ENCODE measurements at regions not wholly inside any gene's neighbourhood (a gene's known extent, or its start where the extent isn't known, plus 50 kb on each side); places are given as distances from the start of the nearest gene placed in this dataset.

DNA sequence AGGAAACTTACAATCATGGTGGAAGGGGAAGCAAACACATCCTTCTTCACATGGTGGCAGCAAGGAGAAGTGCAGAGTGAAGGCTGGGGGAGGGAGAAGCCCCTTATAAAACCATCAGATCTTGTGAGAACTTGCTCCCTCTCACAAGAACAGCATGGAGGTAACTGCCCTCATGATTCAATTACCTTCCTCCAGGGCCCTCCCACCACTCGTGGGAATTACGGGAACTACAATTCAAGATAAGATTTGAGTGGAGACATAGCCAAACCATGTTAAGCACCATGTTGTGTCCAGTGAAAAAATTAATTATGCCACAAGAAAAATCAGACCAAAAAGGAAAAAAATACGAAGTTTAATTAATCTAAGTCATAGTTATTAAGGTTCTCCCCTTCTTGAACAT, 109.5 kb downstream of the CLDN17 start (continued):
- TF ChIP-seq, protein P1, sequence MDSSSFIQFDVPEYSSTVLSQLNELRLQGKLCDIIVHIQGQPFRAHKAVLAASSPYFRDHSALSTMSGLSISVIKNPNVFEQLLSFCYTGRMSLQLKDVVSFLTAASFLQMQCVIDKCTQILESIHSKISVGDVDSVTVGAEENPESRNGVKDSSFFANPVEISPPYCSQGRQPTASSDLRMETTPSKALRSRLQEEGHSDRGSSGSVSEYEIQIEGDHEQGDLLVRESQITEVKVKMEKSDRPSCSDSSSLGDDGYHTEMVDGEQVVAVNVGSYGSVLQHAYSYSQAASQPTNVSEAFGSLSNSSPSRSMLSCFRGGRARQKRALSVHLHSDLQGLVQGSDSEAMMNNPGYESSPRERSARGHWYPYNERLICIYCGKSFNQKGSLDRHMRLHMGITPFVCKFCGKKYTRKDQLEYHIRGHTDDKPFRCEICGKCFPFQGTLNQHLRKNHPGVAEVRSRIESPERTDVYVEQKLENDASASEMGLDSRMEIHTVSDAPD (CRISPR knock-in tag; IDR thresholded peaks at IDR 0.05): no peak
- TF ChIP-seq, protein P2, sequence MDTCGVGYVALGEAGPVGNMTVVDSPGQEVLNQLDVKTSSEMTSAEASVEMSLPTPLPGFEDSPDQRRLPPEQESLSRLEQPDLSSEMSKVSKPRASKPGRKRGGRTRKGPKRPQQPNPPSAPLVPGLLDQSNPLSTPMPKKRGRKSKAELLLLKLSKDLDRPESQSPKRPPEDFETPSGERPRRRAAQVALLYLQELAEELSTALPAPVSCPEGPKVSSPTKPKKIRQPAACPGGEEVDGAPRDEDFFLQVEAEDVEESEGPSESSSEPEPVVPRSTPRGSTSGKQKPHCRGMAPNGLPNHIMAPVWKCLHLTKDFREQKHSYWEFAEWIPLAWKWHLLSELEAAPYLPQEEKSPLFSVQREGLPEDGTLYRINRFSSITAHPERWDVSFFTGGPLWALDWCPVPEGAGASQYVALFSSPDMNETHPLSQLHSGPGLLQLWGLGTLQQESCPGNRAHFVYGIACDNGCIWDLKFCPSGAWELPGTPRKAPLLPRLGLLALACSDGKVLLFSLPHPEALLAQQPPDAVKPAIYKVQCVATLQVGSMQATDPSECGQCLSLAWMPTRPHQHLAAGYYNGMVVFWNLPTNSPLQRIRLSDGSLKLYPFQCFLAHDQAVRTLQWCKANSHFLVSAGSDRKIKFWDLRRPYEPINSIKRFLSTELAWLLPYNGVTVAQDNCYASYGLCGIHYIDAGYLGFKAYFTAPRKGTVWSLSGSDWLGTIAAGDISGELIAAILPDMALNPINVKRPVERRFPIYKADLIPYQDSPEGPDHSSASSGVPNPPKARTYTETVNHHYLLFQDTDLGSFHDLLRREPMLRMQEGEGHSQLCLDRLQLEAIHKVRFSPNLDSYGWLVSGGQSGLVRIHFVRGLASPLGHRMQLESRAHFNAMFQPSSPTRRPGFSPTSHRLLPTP (IDR thresholded peaks at IDR 0.05; ENCODE audit: borderline replicate concordance, extremely low read depth, insufficient read length): no peak
- TF ChIP-seq, protein P3, sequence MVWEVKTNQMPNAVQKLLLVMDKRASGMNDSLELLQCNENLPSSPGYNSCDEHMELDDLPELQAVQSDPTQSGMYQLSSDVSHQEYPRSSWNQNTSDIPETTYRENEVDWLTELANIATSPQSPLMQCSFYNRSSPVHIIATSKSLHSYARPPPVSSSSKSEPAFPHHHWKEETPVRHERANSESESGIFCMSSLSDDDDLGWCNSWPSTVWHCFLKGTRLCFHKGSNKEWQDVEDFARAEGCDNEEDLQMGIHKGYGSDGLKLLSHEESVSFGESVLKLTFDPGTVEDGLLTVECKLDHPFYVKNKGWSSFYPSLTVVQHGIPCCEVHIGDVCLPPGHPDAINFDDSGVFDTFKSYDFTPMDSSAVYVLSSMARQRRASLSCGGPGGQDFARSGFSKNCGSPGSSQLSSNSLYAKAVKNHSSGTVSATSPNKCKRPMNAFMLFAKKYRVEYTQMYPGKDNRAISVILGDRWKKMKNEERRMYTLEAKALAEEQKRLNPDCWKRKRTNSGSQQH (CRISPR knock-in tag; IDR thresholded peaks at IDR 0.05): no peak
- TF ChIP-seq, protein P4, sequence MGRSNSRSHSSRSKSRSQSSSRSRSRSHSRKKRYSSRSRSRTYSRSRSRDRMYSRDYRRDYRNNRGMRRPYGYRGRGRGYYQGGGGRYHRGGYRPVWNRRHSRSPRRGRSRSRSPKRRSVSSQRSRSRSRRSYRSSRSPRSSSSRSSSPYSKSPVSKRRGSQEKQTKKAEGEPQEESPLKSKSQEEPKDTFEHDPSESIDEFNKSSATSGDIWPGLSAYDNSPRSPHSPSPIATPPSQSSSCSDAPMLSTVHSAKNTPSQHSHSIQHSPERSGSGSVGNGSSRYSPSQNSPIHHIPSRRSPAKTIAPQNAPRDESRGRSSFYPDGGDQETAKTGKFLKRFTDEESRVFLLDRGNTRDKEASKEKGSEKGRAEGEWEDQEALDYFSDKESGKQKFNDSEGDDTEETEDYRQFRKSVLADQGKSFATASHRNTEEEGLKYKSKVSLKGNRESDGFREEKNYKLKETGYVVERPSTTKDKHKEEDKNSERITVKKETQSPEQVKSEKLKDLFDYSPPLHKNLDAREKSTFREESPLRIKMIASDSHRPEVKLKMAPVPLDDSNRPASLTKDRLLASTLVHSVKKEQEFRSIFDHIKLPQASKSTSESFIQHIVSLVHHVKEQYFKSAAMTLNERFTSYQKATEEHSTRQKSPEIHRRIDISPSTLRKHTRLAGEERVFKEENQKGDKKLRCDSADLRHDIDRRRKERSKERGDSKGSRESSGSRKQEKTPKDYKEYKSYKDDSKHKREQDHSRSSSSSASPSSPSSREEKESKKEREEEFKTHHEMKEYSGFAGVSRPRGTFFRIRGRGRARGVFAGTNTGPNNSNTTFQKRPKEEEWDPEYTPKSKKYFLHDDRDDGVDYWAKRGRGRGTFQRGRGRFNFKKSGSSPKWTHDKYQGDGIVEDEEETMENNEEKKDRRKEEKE (IDR thresholded peaks at IDR 0.05; ENCODE audit: borderline replicate concordance in 1 of 2, control insufficient read depth in 1 of 2, low read depth in 2 of 2, low read length in 1 of 2): no peak
- no peak for TF ChIP-seq POU5F1 (IDR thresholded peaks at IDR 0.05; ENCODE audit: borderline replicate concordance, low read depth, low read length, partially characterized antibody)
- TF ChIP-seq ESRRA (IDR thresholded peaks at IDR 0.05; ENCODE audit: borderline replicate concordance, low read depth): no peak
- no peak for TF ChIP-seq ZNF551 (CRISPR knock-in tag; IDR thresholded peaks at IDR 0.05)
- no peak for TF ChIP-seq SRSF7 (optimal IDR thresholded peaks at IDR 0.05; ENCODE audit: low read depth, low read length)

Measured in K562 (cell line).